Panc1 (cell line): ENCODE measurements at regions not wholly inside any gene's neighbourhood (a gene's known extent, or its start where the extent isn't known, plus 50 kb on each side); places are given as distances from the start of the nearest gene placed in this dataset.

Experiments
- CTCF ChIP-seq: fragments of 450-650 bp; IDR thresholded peaks from 2 replicates; pipeline ENCODE4 v1.5.1; 2017; ENCODE audit warnings: mild to moderate bottlenecking
- POLR2AphosphoS5 ChIP-seq: IDR thresholded peaks from 2 replicates; pipeline ENCODE4 v1.6.1; 2012; ENCODE audit warnings: mild to moderate bottlenecking, low read depth, low read length, moderate library complexity
- SIN3A ChIP-seq: IDR thresholded peaks from 2 replicates; pipeline ENCODE4 v1.6.1; 2012; ENCODE audit warnings: low read depth, mild to moderate bottlenecking, low read length, moderate library complexity, borderline replicate concordance; ENCODE audit not compliant: insufficient read depth

DNA sequence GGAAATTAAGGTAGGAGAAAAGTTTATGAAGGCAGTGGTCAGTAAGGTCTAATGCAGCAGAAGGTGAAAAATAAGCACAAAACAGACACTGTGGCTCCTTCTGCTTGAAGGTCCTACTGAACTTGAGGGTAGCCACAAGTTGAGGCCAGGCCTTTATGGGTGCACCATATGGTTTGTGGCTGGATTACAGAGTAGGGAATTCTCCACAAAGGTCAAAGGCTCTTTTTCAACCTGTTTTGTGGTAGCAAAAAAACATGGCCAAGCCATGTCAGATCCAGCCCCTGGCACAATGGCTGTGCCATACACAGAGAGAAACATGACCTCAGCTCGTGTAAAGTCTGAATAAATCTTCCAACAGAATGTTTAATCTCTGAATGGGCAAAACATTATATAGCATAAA is 214.0 kb downstream of the SATB1 start:
- TF ChIP-seq CTCF (no peak), POLR2AphosphoS5 (no peak), SIN3A (no peak)
